Erythroblast (primary cell): ENCODE measurements at regions not wholly inside any gene's neighbourhood (a gene's known extent, or its start where the extent isn't known, plus 50 kb on each side); places are given as distances from the start of the nearest gene placed in this dataset.

Source experiments
- DNase-seq, 2 experiments: peaks; one replicate each; lab custom pipeline; 2025; lab: John Stamatoyannopoulos, UW
- GATA1 ChIP-seq: IDR thresholded peaks from 2 replicates; pipeline ENCODE4 v1.6.1; 2011; ENCODE audit warnings: low read depth, mild to moderate bottlenecking, control low read depth, low read length, moderate library complexity
- POLR2A ChIP-seq: IDR thresholded peaks from 2 replicates; pipeline ENCODE4 v1.6.1; 2011; ENCODE audit warnings: mild to moderate bottlenecking, low read length

GRCh38 chr9:71403106-71403505 lies 281.7 kb upstream of the TRPM3 start:
- DNase-seq = no peak
- TF ChIP-seq POLR2A = no peak

- TF ChIP-seq GATA1 (no peak), POLR2A (no peak)
- DNase-seq = no peak
Measured at GRCh38 chr9:71393005-71393404, 271.6 kb upstream of the TRPM3 start.

DNA sequence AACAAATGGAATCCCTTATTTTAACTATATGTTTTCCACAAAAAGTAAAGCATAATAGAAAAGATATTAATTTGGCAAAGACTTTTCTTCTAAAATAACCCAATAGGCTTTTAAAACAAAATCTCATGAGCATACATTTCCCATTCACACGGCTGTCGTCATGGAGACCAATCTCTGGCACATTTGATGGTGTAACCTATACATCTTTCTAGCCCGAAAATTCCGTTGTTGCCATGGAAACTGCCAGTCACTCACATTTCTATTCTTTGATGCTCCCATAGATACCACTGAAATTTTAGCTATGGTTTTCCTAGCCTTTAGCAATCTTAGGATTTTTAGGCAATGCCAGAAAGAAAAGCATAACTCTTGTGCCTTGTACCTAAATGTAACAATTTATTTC lies 262.9 kb upstream of the TRPM3 start:
- no peak for TF ChIP-seq POLR2A
- TF ChIP-seq GATA1 = no peak
- no peak for DNase-seq

- no peak for DNase-seq
- TF ChIP-seq POLR2A (no peak), GATA1 (no peak)
Measured at GRCh38 chr9:71383308-71383940, 262.0 kb upstream of the TRPM3 start.

DNA sequence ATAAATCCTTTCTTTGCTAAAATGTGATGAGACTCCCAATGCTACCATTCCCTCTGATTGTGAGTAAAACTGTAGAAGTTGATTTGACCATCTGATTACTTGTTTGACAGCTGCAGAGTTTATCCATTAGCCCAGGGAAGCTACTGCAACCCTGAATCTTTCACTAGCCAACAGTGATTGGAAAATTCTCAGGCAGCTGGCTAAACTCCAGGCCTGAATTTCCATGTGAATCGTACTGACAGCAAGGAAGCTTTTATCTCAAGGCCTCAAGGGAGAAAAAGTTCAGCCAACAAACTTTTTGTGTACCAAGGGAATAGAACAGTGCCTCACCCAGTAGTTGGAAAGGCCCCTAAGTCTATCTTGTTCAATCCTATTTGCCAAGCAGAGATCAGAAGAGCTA lies 246.7 kb upstream of the TRPM3 start:
- no peak for DNase-seq

GRCh38 chr9:71364186-71364955 lies 242.9 kb upstream of the TRPM3 start:
- TF ChIP-seq POLR2A (no peak), GATA1 (no peak)
- DNase-seq = no peak

More for the DNA sequence above, 246.7 kb upstream of the TRPM3 start:
- no peak for TF ChIP-seq POLR2A

- no peak for DNase-seq
- no peak for TF ChIP-seq POLR2A
- no peak for TF ChIP-seq GATA1
Measured at GRCh38 chr9:71363286-71363961, 242.0 kb upstream of the TRPM3 start.

GRCh38 chr9:71361357-71361756 lies 239.9 kb upstream of the TRPM3 start:
- TF ChIP-seq GATA1 = no peak
- TF ChIP-seq POLR2A = no peak
- DNase-seq = no peak

GRCh38 chr9:71357346-71357745 lies 235.9 kb upstream of the TRPM3 start:
- TF ChIP-seq GATA1 = no peak
- no peak for TF ChIP-seq POLR2A
- DNase-seq = no peak

DNA sequence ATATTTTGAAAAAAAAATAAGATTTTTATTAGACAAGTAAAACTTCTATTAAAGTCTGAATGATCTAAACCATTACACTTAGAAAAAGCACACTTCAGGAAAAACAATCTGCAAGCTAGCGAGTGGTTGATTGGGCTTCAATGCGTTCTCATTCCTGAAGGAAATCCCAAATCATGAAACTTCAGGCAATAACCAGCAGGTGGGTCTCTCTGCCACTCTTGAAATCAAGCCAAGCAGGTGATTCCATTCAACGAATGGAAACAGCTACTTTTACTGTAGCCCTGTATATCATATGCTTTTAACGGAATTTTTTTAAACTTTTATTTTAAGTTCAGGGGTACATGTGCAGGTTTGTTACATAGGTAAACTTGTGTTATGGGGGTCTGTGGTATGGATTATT lies 234.5 kb upstream of the TRPM3 start:
- TF ChIP-seq POLR2A (no peak), GATA1 (no peak)
- DNase-seq = no peak

DNA sequence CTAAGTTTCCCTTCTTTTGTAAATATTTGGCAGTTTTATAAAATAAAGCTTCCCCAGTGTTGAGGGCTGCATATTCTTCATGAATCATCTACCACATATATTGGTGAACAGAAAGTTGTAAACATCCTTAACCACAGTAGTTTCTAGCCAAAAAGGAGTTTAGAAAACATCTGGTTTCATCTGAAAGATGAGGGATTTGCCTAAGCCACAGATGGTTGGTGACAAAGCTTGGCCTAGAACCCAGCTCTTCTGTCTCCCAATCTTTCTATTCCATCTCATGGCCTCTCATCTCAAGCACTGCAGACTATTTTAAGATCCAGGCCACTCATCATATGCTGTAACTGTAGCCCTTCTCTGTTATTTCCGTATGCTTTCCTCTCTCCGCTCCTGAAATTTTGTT lies 232.3 kb upstream of the TRPM3 start:
- no peak for TF ChIP-seq POLR2A
- TF ChIP-seq GATA1 = no peak
- no peak for DNase-seq

DNA sequence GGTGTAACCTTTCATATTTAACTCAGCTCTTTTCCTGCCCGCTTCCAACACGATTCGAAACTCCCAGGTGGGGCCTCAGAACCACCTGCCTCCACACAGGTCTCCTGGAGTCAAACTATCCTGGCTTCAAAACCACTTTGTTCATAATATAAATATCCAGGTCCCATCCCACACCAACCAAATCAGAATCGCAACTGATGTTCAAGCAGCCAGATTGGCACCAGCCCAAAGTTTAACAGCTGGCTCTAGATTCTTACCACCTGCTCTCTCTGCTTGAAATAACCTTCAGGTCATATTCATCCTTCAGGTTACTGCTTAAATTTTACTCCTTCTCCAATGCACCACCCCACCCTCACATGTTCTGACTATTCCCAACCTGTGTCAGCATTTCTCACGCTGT lies 231.4 kb upstream of the TRPM3 start:
- no peak for TF ChIP-seq POLR2A
- TF ChIP-seq GATA1 = no peak

DNA sequence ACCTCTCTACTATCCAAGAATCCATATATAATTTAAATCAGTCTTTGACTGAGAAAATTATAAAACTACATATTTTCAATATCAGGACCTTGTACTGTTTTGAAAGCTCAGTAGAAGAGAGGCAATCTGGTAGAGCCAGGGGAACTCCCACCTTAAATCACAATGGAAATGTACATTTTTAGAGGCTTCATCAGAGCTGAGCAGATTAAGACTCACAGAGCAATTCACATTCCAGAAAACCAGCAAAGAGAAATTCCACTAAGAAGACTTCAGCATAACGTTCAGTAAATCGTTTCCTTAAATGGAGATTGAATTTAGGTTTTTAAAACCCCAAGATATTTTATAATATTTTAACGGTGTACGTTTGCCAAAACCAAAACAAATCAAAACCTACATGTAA lies 227.8 kb upstream of the TRPM3 start:
- TF ChIP-seq POLR2A (no peak), GATA1 (no peak)
- DNase-seq = no peak

More for the DNA sequence above, 231.4 kb upstream of the TRPM3 start:
- no peak for DNase-seq

DNA sequence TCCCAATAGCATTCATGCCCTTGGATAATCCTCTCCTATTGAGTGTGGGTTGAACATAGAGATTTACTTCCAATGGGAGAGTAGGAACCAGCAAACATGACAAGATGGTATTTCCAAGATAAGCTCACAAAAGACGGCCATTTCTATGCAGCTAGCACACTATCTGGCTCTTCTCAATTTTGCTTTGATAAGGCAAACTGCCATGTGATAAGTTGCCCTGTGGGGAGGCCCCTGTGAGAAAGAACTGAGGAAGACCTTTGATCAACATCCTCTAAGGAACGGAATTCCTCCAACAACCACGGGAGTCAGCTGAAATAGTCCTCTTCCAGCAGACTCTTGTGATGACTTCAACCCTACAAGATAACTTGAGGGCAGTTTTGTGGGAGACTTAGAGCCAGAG lies 211.9 kb upstream of the TRPM3 start:
- no peak for DNase-seq
- TF ChIP-seq GATA1 = no peak

GRCh38 chr9:71331603-71332002 lies 210.2 kb upstream of the TRPM3 start:
- TF ChIP-seq GATA1 (no peak), POLR2A (no peak)
- DNase-seq = no peak
